ENCODE measurements at regions not wholly inside any gene's neighbourhood (a gene's known extent, or its start where the extent isn't known, plus 50 kb on each side); places are given as distances from the start of the nearest gene placed in this dataset.

DNA sequence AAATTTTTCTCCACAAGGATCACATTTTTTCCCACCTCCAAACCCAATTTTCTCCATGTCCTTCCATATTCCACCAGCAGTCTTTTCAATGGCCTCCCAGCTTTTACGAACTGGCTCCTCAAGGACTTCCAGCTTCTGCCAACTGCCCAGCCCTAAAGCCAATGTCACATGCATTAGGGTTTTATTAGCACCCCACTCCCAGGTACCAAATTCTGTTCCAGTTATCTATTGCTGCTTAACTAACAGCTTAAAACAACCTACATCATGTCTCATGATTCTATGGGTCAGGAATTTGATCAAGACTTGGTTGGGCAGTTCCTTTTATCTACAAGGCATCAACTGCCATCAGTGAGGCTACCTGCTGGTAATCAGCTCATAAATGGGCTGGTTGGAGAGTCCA, 151.3 kb downstream of the SPTSSA start:
- no peak overlapping the region for H3K4me3 Mint-ChIP-seq
- H3K9me3 Mint-ChIP-seq: no peaks in the 10 kb centered on the region
- H3K27ac Mint-ChIP-seq: no peak overlapping the region
- H3K36me3 Mint-ChIP-seq: no peaks in the 10 kb centered on the region
- no peaks in the 10 kb centered on the region for H3K4me1 Mint-ChIP-seq (ENCODE audit: unreplicated experiment)
- no peak for DNase-seq (ENCODE audit: extremely low spot score, unreplicated experiment)
- H3K27me3 Mint-ChIP-seq: no peaks in the 10 kb centered on the region
- TF ChIP-seq, protein P1, sequence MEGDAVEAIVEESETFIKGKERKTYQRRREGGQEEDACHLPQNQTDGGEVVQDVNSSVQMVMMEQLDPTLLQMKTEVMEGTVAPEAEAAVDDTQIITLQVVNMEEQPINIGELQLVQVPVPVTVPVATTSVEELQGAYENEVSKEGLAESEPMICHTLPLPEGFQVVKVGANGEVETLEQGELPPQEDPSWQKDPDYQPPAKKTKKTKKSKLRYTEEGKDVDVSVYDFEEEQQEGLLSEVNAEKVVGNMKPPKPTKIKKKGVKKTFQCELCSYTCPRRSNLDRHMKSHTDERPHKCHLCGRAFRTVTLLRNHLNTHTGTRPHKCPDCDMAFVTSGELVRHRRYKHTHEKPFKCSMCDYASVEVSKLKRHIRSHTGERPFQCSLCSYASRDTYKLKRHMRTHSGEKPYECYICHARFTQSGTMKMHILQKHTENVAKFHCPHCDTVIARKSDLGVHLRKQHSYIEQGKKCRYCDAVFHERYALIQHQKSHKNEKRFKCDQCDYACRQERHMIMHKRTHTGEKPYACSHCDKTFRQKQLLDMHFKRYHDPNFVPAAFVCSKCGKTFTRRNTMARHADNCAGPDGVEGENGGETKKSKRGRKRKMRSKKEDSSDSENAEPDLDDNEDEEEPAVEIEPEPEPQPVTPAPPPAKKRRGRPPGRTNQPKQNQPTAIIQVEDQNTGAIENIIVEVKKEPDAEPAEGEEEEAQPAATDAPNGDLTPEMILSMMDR (conservative IDR thresholded peaks at IDR 0.05): no peak

DNA sequence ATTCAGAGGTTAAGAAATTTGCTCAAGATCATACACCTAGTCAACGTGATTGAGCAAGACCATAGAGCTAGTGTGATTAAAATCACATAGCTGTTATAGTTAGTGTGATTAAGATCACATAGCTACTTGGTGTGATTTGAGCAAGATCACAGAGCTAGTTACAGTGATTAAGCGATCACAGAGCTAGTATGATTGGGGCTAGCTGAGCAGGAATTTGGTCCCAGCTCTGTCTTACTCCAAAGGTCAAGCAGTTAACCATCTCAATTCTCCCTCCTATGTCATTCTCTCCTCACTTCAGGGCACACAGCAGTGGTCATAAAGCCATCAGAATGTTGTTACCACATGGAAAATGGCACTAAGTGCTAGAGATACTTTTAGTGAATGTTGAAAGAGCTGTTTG, 158.2 kb downstream of the SPTSSA start:
- Mint-ChIP-seq H3K9me3 (no peaks in the 10 kb centered on the region), H3K27me3 (no peaks in the 10 kb centered on the region), H3K4me1 (ENCODE audit: unreplicated experiment) (peaks cover 5% of the 10 kb centered on the region), H3K27ac (no peak overlapping the region), H3K36me3 (no peaks in the 10 kb centered on the region), H3K4me3 (no peak overlapping the region)
- TF ChIP-seq, protein P1 (conservative IDR thresholded peaks at IDR 0.05): no peak
- no peak for DNase-seq (ENCODE audit: extremely low spot score, unreplicated experiment)

DNA sequence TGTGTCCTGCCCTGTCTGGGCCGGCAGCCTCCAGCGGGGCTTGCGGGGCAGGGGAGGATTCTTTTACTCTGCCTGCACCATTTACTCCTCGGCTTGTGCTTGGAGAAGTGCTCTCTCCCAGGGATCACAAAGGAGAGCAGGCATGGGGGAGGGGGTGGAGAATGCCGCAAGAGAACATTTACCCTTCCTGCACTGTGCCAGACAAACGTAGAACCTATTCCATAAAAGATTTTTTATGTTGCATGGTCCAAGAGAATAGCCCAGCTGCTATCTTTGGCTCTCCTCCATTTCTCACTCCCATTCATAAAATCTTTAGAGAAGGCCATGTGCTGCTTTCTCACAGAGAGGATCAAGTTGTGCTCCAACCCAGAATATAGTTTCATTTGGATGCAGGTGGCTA, 159.4 kb downstream of the SPTSSA start:
- Mint-ChIP-seq H3K27me3 (no peaks in the 10 kb centered on the region), H3K4me1 (ENCODE audit: unreplicated experiment) (peaks cover 5% of the 10 kb centered on the region), H3K4me3 (no peak overlapping the region), H3K36me3 (no peaks in the 10 kb centered on the region), H3K27ac (no peak overlapping the region), H3K9me3 (no peaks in the 10 kb centered on the region)
- TF ChIP-seq, protein P1 (conservative IDR thresholded peaks at IDR 0.05): no peak
- no peak for DNase-seq (ENCODE audit: extremely low spot score, unreplicated experiment)

DNA sequence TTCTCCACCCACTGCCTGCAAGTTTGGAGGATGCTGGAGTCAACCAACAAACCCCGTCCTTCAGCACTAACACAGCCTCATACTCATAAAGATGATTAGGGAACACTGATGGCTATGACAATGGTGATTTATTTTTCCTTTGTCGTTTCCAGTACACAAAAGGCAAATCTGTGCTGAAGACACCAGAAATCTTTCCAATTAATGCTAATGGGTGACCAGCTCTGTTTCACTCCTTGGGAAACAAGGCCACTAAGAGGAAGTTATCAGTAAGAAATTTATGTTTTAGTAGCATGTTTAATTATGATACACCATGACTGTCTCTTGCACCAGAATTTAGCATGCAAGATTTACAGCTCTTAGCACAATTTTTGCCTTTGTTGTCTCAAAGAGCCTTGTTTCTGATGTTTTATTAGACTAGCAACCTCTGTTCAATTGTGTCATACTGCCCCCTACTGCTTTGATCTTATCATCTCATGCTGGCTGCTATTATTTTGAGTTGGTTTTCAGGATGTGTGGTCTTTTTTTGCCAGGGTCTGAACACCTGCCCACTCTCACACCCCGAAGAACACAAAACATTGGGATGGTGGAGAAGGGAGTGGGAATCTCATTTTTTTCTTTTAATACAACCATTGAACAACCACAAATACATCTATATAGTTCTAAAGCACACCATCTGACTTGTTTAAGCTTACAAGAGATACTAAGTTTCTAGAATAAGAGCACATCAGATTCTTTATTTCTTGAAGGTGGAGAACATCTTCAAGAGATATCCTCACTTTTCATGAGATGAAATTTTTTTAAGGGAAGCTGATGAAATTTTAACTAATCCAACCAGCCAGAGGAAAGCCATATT, 160.9 kb downstream of the SPTSSA start:
- TF ChIP-seq, protein P1 (conservative IDR thresholded peaks at IDR 0.05): peak; percentile 82
- no peaks in the 10 kb centered on the region for H3K9me3 Mint-ChIP-seq
- no peaks in the 10 kb centered on the region for H3K36me3 Mint-ChIP-seq
- no peak overlapping the region for H3K4me3 Mint-ChIP-seq
- H3K27me3 Mint-ChIP-seq: no peaks in the 10 kb centered on the region
- H3K27ac Mint-ChIP-seq: no peak overlapping the region
- H3K4me1 Mint-ChIP-seq (ENCODE audit: unreplicated experiment): peaks cover 5% of the 10 kb centered on the region
- no peak for DNase-seq (ENCODE audit: extremely low spot score, unreplicated experiment)

DNA sequence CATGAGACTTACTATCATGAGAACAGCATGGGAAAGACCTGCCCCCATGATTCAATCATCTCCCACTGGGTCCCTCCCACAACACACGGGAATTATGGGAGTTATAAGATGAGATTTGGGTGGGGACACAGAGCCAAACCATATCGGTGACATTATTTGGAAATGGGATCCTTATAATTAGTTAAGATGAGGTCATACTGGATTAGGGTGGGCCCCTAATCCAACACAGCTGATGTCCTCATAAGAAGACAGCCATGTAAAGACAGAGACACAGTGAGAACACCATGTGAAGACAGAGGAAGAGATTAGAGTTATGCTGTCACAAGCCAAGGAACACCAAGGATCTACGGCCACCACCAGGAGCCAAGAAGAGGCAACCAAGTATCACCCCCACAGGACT, 161.7 kb downstream of the SPTSSA start:
- no peak overlapping the region for H3K4me3 Mint-ChIP-seq
- H3K4me1 Mint-ChIP-seq (ENCODE audit: unreplicated experiment): peaks cover 5% of the 10 kb centered on the region
- TF ChIP-seq, protein P1 (conservative IDR thresholded peaks at IDR 0.05): no peak
- no peak overlapping the region for H3K27ac Mint-ChIP-seq
- H3K27me3 Mint-ChIP-seq: no peaks in the 10 kb centered on the region
- H3K9me3 Mint-ChIP-seq: no peaks in the 10 kb centered on the region
- DNase-seq (ENCODE audit: extremely low spot score, unreplicated experiment): no peak
- H3K36me3 Mint-ChIP-seq: no peaks in the 10 kb centered on the region
